ENCODE measurements at regions not wholly inside any gene's neighbourhood (a gene's known extent, or its start where the extent isn't known, plus 50 kb on each side); places are given as distances from the start of the nearest gene placed in this dataset.
"Not testable (repeated sequence)": the region's sequence is repeated elsewhere in the genome, so short reads cannot be mapped to it uniquely, and the experiment has no call there.

GRCh38 chr13:39893808-39894207 is 238.3 kb downstream of the COG6 start:
- DNase-seq (ENCODE audit: low read depth in 2 of 2) = no peak

GRCh38 chr13:39894586-39894985 is 239.1 kb downstream of the COG6 start:
- DNase-seq (ENCODE audit: low read depth in 2 of 2) = no peak

- no peak for DNase-seq (ENCODE audit: low read depth in 2 of 2)
These were observed 239.8 kb downstream of the COG6 start for GRCh38 chr13:39895254-39895653.

- DNase-seq (ENCODE audit: low read depth in 2 of 2) = no peak
These were observed 242.2 kb downstream of the COG6 start for GRCh38 chr13:39897636-39898035.

- DNase-seq (ENCODE audit: low read depth in 2 of 2) = no peak
These were observed 244.8 kb downstream of the COG6 start for GRCh38 chr13:39900106-39900750.

- DNase-seq (ENCODE audit: low read depth in 2 of 2) = no peak
These were observed 249.5 kb downstream of the COG6 start for GRCh38 chr13:39904959-39905358.

GRCh38 chr13:39909634-39910033 is 254.2 kb downstream of the COG6 start:
- DNase-seq (ENCODE audit: low read depth in 2 of 2) = no peak

- DNase-seq (ENCODE audit: low read depth in 2 of 2) = no peak
These were observed 254.6 kb downstream of the COG6 start for GRCh38 chr13:39910041-39910440.

- DNase-seq (ENCODE audit: low read depth in 2 of 2) = no peak
These were observed 255.4 kb downstream of the COG6 start for GRCh38 chr13:39910833-39911232.

- DNase-seq (ENCODE audit: low read depth in 2 of 2) = no peak
These were observed 257.9 kb downstream of the COG6 start for GRCh38 chr13:39913339-39913738.

GRCh38 chr13:39913928-39914327 is 258.5 kb downstream of the COG6 start:
- DNase-seq (ENCODE audit: low read depth in 2 of 2) = no peak

- no peak for DNase-seq (ENCODE audit: low read depth in 2 of 2)
These were observed 260.0 kb downstream of the COG6 start for GRCh38 chr13:39915418-39915817.

- DNase-seq (ENCODE audit: low read depth in 2 of 2) = no peak
These were observed 260.9 kb downstream of the COG6 start for GRCh38 chr13:39916330-39916729.

GRCh38 chr13:39918620-39919236 is 263.3 kb downstream of the COG6 start:
- no peak for DNase-seq (ENCODE audit: low read depth in 2 of 2)

GRCh38 chr13:39920613-39921012 is 265.2 kb downstream of the COG6 start:
- DNase-seq (ENCODE audit: low read depth in 2 of 2) = no peak

- no peak for DNase-seq (ENCODE audit: low read depth in 2 of 2)
These were observed 270.9 kb downstream of the COG6 start for GRCh38 chr13:39926345-39926744.

- DNase-seq (ENCODE audit: low read depth in 2 of 2) = no peak
These were observed 272.8 kb downstream of the COG6 start for GRCh38 chr13:39928261-39928660.

- no peak for DNase-seq (ENCODE audit: low read depth in 2 of 2)
These were observed 274.1 kb downstream of the COG6 start for GRCh38 chr13:39929583-39929982.

- DNase-seq (ENCODE audit: low read depth in 2 of 2) = no peak
These were observed 274.6 kb downstream of the COG6 start for GRCh38 chr13:39930060-39930459.

- no peak for DNase-seq (ENCODE audit: low read depth in 2 of 2)
These were observed 275.3 kb downstream of the COG6 start for GRCh38 chr13:39930544-39931444.

GRCh38 chr13:39931505-39931904 is 276.0 kb downstream of the COG6 start:
- DNase-seq (ENCODE audit: low read depth in 2 of 2) = no peak

GRCh38 chr13:39932514-39932913 is 277.1 kb downstream of the COG6 start:
- not testable (repeated sequence) for DNase-seq (ENCODE audit: low read depth in 2 of 2)

GRCh38 chr13:39935155-39935554 is 279.7 kb downstream of the COG6 start:
- no peak for DNase-seq (ENCODE audit: low read depth in 2 of 2)
